OCI-LY7 (cell line): ENCODE measurements at regions not wholly inside any gene's neighbourhood (a gene's known extent, or its start where the extent isn't known, plus 50 kb on each side); places are given as distances from the start of the nearest gene placed in this dataset.

ENCODE experiments used
- EZH2phosphoT487 ChIP-seq: fragments of 200-600 bp; sonication (generic); IDR thresholded peaks from 2 replicates; pipeline ENCODE4 v1.6.1; 2018; ENCODE audit warnings: low read depth, borderline replicate concordance, mild to moderate bottlenecking, mixed run types, antibody characterized with exemption, low read length, moderate library complexity, mixed read lengths
- TF ChIP-seq, protein P1 (sequence below): fragments of 200-600 bp; sonication (generic); conservative IDR thresholded peaks from 2 replicates; pipeline ENCODE4 v1.5.1; 2014; ENCODE audit warnings: mild to moderate bottlenecking, antibody characterized with exemption, low read length, moderate library complexity, mixed read lengths

DNA sequence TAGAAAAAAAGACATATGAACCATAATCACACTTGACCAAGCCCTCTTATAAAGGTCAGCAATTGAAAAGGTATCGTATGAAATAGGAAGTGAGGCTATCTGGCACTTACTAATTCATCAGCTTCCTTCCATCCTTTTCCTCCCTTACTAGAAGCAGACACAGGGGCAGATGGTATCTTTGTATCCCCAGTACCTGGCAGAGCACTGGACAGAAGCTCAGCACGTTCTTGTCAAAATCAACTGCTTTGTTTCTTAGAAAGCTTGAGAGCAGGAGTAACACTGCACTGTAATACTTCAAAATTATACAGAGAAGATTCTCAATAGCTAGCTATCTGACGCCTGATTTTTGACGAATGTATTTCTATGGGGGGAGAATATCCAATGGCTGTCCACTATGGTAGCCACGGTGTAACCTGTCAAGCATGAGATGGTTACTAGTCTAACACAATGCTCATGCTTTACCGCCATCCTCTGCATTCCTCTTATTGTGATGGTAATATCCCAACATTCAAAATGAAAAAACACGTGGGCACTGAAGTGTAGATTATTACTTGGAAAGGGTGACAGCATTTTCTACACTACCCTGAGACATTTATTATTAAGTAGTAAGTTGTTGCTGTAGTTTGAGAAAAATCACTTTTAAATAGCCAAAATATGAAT lies 175.6 kb downstream of the SIPA1L2 start:
- TF ChIP-seq, protein P1, sequence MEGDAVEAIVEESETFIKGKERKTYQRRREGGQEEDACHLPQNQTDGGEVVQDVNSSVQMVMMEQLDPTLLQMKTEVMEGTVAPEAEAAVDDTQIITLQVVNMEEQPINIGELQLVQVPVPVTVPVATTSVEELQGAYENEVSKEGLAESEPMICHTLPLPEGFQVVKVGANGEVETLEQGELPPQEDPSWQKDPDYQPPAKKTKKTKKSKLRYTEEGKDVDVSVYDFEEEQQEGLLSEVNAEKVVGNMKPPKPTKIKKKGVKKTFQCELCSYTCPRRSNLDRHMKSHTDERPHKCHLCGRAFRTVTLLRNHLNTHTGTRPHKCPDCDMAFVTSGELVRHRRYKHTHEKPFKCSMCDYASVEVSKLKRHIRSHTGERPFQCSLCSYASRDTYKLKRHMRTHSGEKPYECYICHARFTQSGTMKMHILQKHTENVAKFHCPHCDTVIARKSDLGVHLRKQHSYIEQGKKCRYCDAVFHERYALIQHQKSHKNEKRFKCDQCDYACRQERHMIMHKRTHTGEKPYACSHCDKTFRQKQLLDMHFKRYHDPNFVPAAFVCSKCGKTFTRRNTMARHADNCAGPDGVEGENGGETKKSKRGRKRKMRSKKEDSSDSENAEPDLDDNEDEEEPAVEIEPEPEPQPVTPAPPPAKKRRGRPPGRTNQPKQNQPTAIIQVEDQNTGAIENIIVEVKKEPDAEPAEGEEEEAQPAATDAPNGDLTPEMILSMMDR = no peak
- TF ChIP-seq EZH2phosphoT487 = no peak
